ENCODE measurements at regions not wholly inside any gene's neighbourhood (a gene's known extent, or its start where the extent isn't known, plus 50 kb on each side); places are given as distances from the start of the nearest gene placed in this dataset.

GRCh38 chr11:121766991-121767390 lies 314.2 kb upstream of the SORL1-AS1 start:
- Histone ChIP-seq H3K9ac (ENCODE audit: low read length) (no peak overlapping the region), H3K9me3 (ENCODE audit: control insufficient read depth, low read length) (no peaks in the 10 kb centered on the region), H3K27me3 (ENCODE audit: control insufficient read depth, insufficient read depth, low read length) (no peaks in the 10 kb centered on the region), H3K4me3 (ENCODE audit: low read length) (no peak overlapping the region), H3K36me3 (ENCODE audit: control insufficient read depth, insufficient read depth, low read length) (no peaks in the 10 kb centered on the region), H3K4me1 (ENCODE audit: control insufficient read depth, insufficient read depth, low read length) (no peaks in the 10 kb centered on the region)

GRCh38 chr11:121766166-121766565 lies 313.4 kb upstream of the SORL1-AS1 start:
- H3K4me1 ChIP-seq (ENCODE audit: control insufficient read depth, insufficient read depth, low read length): no peaks in the 10 kb centered on the region
- no peaks in the 10 kb centered on the region for H3K27me3 ChIP-seq (ENCODE audit: control insufficient read depth, insufficient read depth, low read length)
- H3K4me3 ChIP-seq (ENCODE audit: low read length): no peak overlapping the region
- no peak overlapping the region for H3K9ac ChIP-seq (ENCODE audit: low read length)
- H3K9me3 ChIP-seq (ENCODE audit: control insufficient read depth, low read length): no peaks in the 10 kb centered on the region
- H3K36me3 ChIP-seq (ENCODE audit: control insufficient read depth, insufficient read depth, low read length): no peaks in the 10 kb centered on the region

- Histone ChIP-seq H3K9ac (ENCODE audit: low read length) (no peak overlapping the region), H3K4me1 (ENCODE audit: control insufficient read depth, insufficient read depth, low read length) (no peaks in the 10 kb centered on the region), H3K27me3 (ENCODE audit: control insufficient read depth, insufficient read depth, low read length) (no peaks in the 10 kb centered on the region), H3K4me3 (ENCODE audit: low read length) (no peak overlapping the region), H3K36me3 (ENCODE audit: control insufficient read depth, insufficient read depth, low read length) (no peaks in the 10 kb centered on the region), H3K9me3 (ENCODE audit: control insufficient read depth, low read length) (no peaks in the 10 kb centered on the region)
These were observed 310.8 kb upstream of the SORL1-AS1 start for GRCh38 chr11:121763526-121763925.

- Histone ChIP-seq H3K27me3 (ENCODE audit: control insufficient read depth, insufficient read depth, low read length) (no peaks in the 10 kb centered on the region), H3K36me3 (ENCODE audit: control insufficient read depth, insufficient read depth, low read length) (no peaks in the 10 kb centered on the region), H3K9ac (ENCODE audit: low read length) (no peak overlapping the region), H3K4me3 (ENCODE audit: low read length) (no peak overlapping the region), H3K4me1 (ENCODE audit: control insufficient read depth, insufficient read depth, low read length) (no peaks in the 10 kb centered on the region), H3K9me3 (ENCODE audit: control insufficient read depth, low read length) (no peaks in the 10 kb centered on the region)
These were observed 310.1 kb upstream of the SORL1-AS1 start for GRCh38 chr11:121762820-121763219.

- Histone ChIP-seq H3K27me3 (ENCODE audit: control insufficient read depth, insufficient read depth, low read length) (no peaks in the 10 kb centered on the region), H3K4me3 (ENCODE audit: low read length) (no peak overlapping the region), H3K4me1 (ENCODE audit: control insufficient read depth, insufficient read depth, low read length) (no peaks in the 10 kb centered on the region), H3K36me3 (ENCODE audit: control insufficient read depth, insufficient read depth, low read length) (no peaks in the 10 kb centered on the region), H3K9me3 (ENCODE audit: control insufficient read depth, low read length) (no peaks in the 10 kb centered on the region), H3K9ac (ENCODE audit: low read length) (no peak overlapping the region)
These were observed 308.4 kb upstream of the SORL1-AS1 start for GRCh38 chr11:121761186-121761585.

- Histone ChIP-seq H3K4me3 (ENCODE audit: low read length) (no peak overlapping the region), H3K27me3 (ENCODE audit: control insufficient read depth, insufficient read depth, low read length) (no peaks in the 10 kb centered on the region), H3K9me3 (ENCODE audit: control insufficient read depth, low read length) (no peaks in the 10 kb centered on the region), H3K4me1 (ENCODE audit: control insufficient read depth, insufficient read depth, low read length) (no peaks in the 10 kb centered on the region), H3K9ac (ENCODE audit: low read length) (no peak overlapping the region), H3K36me3 (ENCODE audit: control insufficient read depth, insufficient read depth, low read length) (no peaks in the 10 kb centered on the region)
These were observed 304.8 kb upstream of the SORL1-AS1 start for GRCh38 chr11:121757480-121758125.

- H3K4me3 ChIP-seq (ENCODE audit: low read length): no peak overlapping the region
- H3K9ac ChIP-seq (ENCODE audit: low read length): no peak overlapping the region
- no peaks in the 10 kb centered on the region for H3K27me3 ChIP-seq (ENCODE audit: control insufficient read depth, insufficient read depth, low read length)
- H3K4me1 ChIP-seq (ENCODE audit: control insufficient read depth, insufficient read depth, low read length): no peaks in the 10 kb centered on the region
- no peaks in the 10 kb centered on the region for H3K9me3 ChIP-seq (ENCODE audit: control insufficient read depth, low read length)
- no peaks in the 10 kb centered on the region for H3K36me3 ChIP-seq (ENCODE audit: control insufficient read depth, insufficient read depth, low read length)
These were observed 303.1 kb upstream of the SORL1-AS1 start for GRCh38 chr11:121755906-121756305.

GRCh38 chr11:121755191-121755590 lies 302.4 kb upstream of the SORL1-AS1 start:
- Histone ChIP-seq H3K36me3 (ENCODE audit: control insufficient read depth, insufficient read depth, low read length) (no peaks in the 10 kb centered on the region), H3K9ac (ENCODE audit: low read length) (no peak overlapping the region), H3K27me3 (ENCODE audit: control insufficient read depth, insufficient read depth, low read length) (no peaks in the 10 kb centered on the region), H3K9me3 (ENCODE audit: control insufficient read depth, low read length) (no peaks in the 10 kb centered on the region), H3K4me1 (ENCODE audit: control insufficient read depth, insufficient read depth, low read length) (no peaks in the 10 kb centered on the region), H3K4me3 (ENCODE audit: low read length) (no peak overlapping the region)

- Histone ChIP-seq H3K4me1 (ENCODE audit: control insufficient read depth, insufficient read depth, low read length) (no peaks in the 10 kb centered on the region), H3K36me3 (ENCODE audit: control insufficient read depth, insufficient read depth, low read length) (no peaks in the 10 kb centered on the region)
These were observed 301.8 kb upstream of the SORL1-AS1 start for GRCh38 chr11:121754598-121754997.

GRCh38 chr11:121749691-121750090 lies 296.9 kb upstream of the SORL1-AS1 start:
- no peaks in the 10 kb centered on the region for H3K9me3 ChIP-seq (ENCODE audit: control insufficient read depth, low read length)
- no peak overlapping the region for H3K9ac ChIP-seq (ENCODE audit: low read length)
- H3K36me3 ChIP-seq (ENCODE audit: control insufficient read depth, insufficient read depth, low read length): no peaks in the 10 kb centered on the region
- no peaks in the 10 kb centered on the region for H3K27me3 ChIP-seq (ENCODE audit: control insufficient read depth, insufficient read depth, low read length)
- H3K4me3 ChIP-seq (ENCODE audit: low read length): no peak overlapping the region
- no peaks in the 10 kb centered on the region for H3K4me1 ChIP-seq (ENCODE audit: control insufficient read depth, insufficient read depth, low read length)

More at GRCh38 chr11:121754598-121754997, 301.8 kb upstream of the SORL1-AS1 start:
- H3K4me3 ChIP-seq (ENCODE audit: low read length): no peak overlapping the region
- no peaks in the 10 kb centered on the region for H3K9me3 ChIP-seq (ENCODE audit: control insufficient read depth, low read length)
- no peaks in the 10 kb centered on the region for H3K27me3 ChIP-seq (ENCODE audit: control insufficient read depth, insufficient read depth, low read length)
- H3K9ac ChIP-seq (ENCODE audit: low read length): no peak overlapping the region

GRCh38 chr11:121748068-121748467 lies 295.3 kb upstream of the SORL1-AS1 start:
- no peak overlapping the region for H3K9ac ChIP-seq (ENCODE audit: low read length)
- H3K4me1 ChIP-seq (ENCODE audit: control insufficient read depth, insufficient read depth, low read length): no peaks in the 10 kb centered on the region
- no peaks in the 10 kb centered on the region for H3K27me3 ChIP-seq (ENCODE audit: control insufficient read depth, insufficient read depth, low read length)
- no peaks in the 10 kb centered on the region for H3K9me3 ChIP-seq (ENCODE audit: control insufficient read depth, low read length)
- H3K4me3 ChIP-seq (ENCODE audit: low read length): no peak overlapping the region
- H3K36me3 ChIP-seq (ENCODE audit: control insufficient read depth, insufficient read depth, low read length): no peaks in the 10 kb centered on the region

GRCh38 chr11:121743285-121743684 lies 290.5 kb upstream of the SORL1-AS1 start:
- Histone ChIP-seq H3K9me3 (ENCODE audit: control insufficient read depth, low read length) (no peaks in the 10 kb centered on the region), H3K9ac (ENCODE audit: low read length) (no peak overlapping the region), H3K27me3 (ENCODE audit: control insufficient read depth, insufficient read depth, low read length) (no peaks in the 10 kb centered on the region), H3K4me3 (ENCODE audit: low read length) (no peak overlapping the region), H3K4me1 (ENCODE audit: control insufficient read depth, insufficient read depth, low read length) (no peaks in the 10 kb centered on the region), H3K36me3 (ENCODE audit: control insufficient read depth, insufficient read depth, low read length) (no peaks in the 10 kb centered on the region)

Data from mucosa of stomach (tissue), 1 donor.